ENCODE measurements at regions not wholly inside any gene's neighbourhood (a gene's known extent, or its start where the extent isn't known, plus 50 kb on each side); places are given as distances from the start of the nearest gene placed in this dataset.

- no peak overlapping the region for H3K4me3 ChIP-seq (replicated peaks; ENCODE audit: low read depth, low read length)
- H3K27me3 ChIP-seq (replicated peaks; ENCODE audit: control insufficient read depth, insufficient read depth, low read length), result no peaks in the 10 kb centered on the region
- no peak for DNase-seq (ENCODE audit: extremely low read depth, insufficient read length)
- no peak for TF ChIP-seq CTCF (IDR thresholded peaks at IDR 0.05; ENCODE audit: insufficient read depth, low read length, poor library complexity, severe bottlenecking)
- H3K36me3 ChIP-seq (ENCODE audit: control insufficient read depth, insufficient read depth, low read length), result no peaks in the 10 kb centered on the region
Observed at GRCh38 chr14:44109036-44109435, 398.0 kb downstream of the FSCB start.

GRCh38 chr14:44108601-44109000 lies 398.5 kb downstream of the FSCB start:
- no peak overlapping the region for H3K4me3 ChIP-seq (replicated peaks; ENCODE audit: low read depth, low read length)
- H3K36me3 ChIP-seq (ENCODE audit: control insufficient read depth, insufficient read depth, low read length), result no peaks in the 10 kb centered on the region
- H3K27me3 ChIP-seq (replicated peaks; ENCODE audit: control insufficient read depth, insufficient read depth, low read length), result no peaks in the 10 kb centered on the region
- no peak for TF ChIP-seq CTCF (IDR thresholded peaks at IDR 0.05; ENCODE audit: insufficient read depth, low read length, poor library complexity, severe bottlenecking)
- no peak for DNase-seq (ENCODE audit: extremely low read depth, insufficient read length)

- TF ChIP-seq CTCF (IDR thresholded peaks at IDR 0.05; ENCODE audit: insufficient read depth, low read length, poor library complexity, severe bottlenecking), result no peak
- Histone ChIP-seq H3K4me3 (replicated peaks; ENCODE audit: low read depth, low read length) (no peak overlapping the region), H3K36me3 (ENCODE audit: control insufficient read depth, insufficient read depth, low read length) (no peaks in the 10 kb centered on the region), H3K27me3 (replicated peaks; ENCODE audit: control insufficient read depth, insufficient read depth, low read length) (no peaks in the 10 kb centered on the region)
- DNase-seq (ENCODE audit: extremely low read depth, insufficient read length), result no peak
Observed at GRCh38 chr14:44107156-44107555, 399.9 kb downstream of the FSCB start.

- H3K36me3 ChIP-seq (ENCODE audit: control insufficient read depth, insufficient read depth, low read length), result no peaks in the 10 kb centered on the region
- no peak for DNase-seq (ENCODE audit: extremely low read depth, insufficient read length)
- no peaks in the 10 kb centered on the region for H3K27me3 ChIP-seq (replicated peaks; ENCODE audit: control insufficient read depth, insufficient read depth, low read length)
- no peak for TF ChIP-seq CTCF (IDR thresholded peaks at IDR 0.05; ENCODE audit: insufficient read depth, low read length, poor library complexity, severe bottlenecking)
- H3K4me3 ChIP-seq (replicated peaks; ENCODE audit: low read depth, low read length), result no peak overlapping the region
Observed at GRCh38 chr14:44099743-44100488, 407.2 kb downstream of the FSCB start.

GRCh38 chr14:44081146-44081545 lies 425.9 kb downstream of the FSCB start:
- Histone ChIP-seq H3K36me3 (ENCODE audit: control insufficient read depth, insufficient read depth, low read length) (no peaks in the 10 kb centered on the region), H3K27me3 (replicated peaks; ENCODE audit: control insufficient read depth, insufficient read depth, low read length) (no peaks in the 10 kb centered on the region), H3K4me3 (replicated peaks; ENCODE audit: low read depth, low read length) (no peak overlapping the region)
- TF ChIP-seq CTCF (IDR thresholded peaks at IDR 0.05; ENCODE audit: insufficient read depth, low read length, poor library complexity, severe bottlenecking), result no peak
- DNase-seq (ENCODE audit: extremely low read depth, insufficient read length), result no peak

GRCh38 chr14:44070046-44070445 lies 437.0 kb downstream of the FSCB start:
- Histone ChIP-seq H3K27me3 (replicated peaks; ENCODE audit: control insufficient read depth, insufficient read depth, low read length) (no peaks in the 10 kb centered on the region), H3K4me3 (replicated peaks; ENCODE audit: low read depth, low read length) (no peak overlapping the region), H3K36me3 (ENCODE audit: control insufficient read depth, insufficient read depth, low read length) (no peaks in the 10 kb centered on the region)
- no peak for TF ChIP-seq CTCF (IDR thresholded peaks at IDR 0.05; ENCODE audit: insufficient read depth, low read length, poor library complexity, severe bottlenecking)
- no peak for DNase-seq (ENCODE audit: extremely low read depth, insufficient read length)

Measured in GM06990 (cell line).